NCI-H226 (cell line): ENCODE measurements at regions not wholly inside any gene's neighbourhood (a gene's known extent, or its start where the extent isn't known, plus 50 kb on each side); places are given as distances from the start of the nearest gene placed in this dataset.
"Not testable (repeated sequence)": the region's sequence is repeated elsewhere in the genome, so short reads cannot be mapped to it uniquely, and the experiment has no call there.

Experiments
- DNase-seq: peaks from one replicate; pipeline ENCODE4 v3.0.0-alpha.2; 2015

- no peak for DNase-seq
Measured at GRCh38 chrX:140318296-140318695, 186.6 kb downstream of the SOX3 start.

- DNase-seq = no peak
Measured at GRCh38 chrX:140317462-140317861, 187.4 kb downstream of the SOX3 start.

DNA sequence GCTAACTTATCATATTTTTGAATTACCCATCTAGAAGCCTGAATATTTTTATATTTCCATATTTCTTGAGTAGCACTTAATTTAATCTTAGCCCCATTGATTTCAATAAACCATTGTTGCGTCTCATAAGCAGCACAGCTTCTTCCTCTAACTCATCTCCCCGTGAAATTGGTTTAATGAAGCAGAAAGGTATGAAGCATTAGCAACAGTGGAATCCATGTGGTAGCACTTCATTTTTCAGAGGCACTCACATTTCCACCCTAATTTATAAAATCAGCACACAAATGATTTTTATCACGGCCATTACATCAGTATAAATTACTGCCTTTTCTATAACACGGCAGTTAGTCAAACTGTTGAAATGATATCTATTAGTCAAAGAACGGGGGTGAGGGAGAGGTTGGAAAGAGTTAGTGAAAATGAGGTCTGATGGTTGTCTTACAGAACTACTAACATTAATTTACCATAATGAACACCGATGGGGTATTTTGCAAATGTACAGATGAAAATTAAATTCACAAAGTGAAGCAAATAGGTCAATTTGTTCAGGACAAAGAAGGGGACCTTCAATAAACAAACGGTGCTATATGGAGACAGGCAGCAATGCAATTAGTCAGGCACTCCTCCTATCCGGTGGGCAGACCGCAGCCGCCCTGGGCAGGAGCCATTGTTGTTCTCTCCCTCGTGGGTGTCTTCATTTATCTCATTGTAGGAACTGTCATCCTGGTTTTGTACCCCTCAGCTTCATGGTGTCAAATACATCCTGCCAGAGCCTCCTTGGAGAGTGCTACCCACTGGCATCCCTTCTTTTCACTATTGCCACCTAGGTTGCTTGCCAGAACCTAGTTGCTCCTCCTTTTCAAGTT is 205.7 kb downstream of the SOX3 start:
- no peak for DNase-seq

DNA sequence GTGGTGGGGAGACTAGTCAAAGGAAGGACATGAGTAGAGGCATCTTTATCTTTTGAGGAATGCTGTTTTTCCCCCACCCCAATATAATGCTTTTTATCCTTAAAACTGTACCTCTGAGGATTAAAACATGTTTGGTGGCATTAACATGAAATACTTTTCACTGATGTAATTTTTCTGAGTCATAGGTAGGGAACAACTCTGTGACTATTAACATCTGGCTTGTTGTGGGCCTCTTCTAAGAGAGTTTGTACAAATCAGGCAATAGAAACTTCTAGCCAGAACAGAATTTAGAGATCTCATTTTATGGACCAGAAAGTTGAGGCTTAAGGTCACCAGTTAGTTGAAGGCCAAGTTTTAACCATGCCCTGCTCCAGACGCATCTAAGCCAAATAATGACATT is 207.6 kb downstream of the SOX3 start:
- DNase-seq = no peak

GRCh38 chrX:140292961-140293360 is 211.9 kb downstream of the SOX3 start:
- DNase-seq = no peak

- no peak for DNase-seq
Measured at GRCh38 chrX:140292188-140292587, 212.7 kb downstream of the SOX3 start.

- peak; percentile 42 for DNase-seq
Measured at GRCh38 chrX:140274811-140275525, 229.9 kb downstream of the SOX3 start.

DNA sequence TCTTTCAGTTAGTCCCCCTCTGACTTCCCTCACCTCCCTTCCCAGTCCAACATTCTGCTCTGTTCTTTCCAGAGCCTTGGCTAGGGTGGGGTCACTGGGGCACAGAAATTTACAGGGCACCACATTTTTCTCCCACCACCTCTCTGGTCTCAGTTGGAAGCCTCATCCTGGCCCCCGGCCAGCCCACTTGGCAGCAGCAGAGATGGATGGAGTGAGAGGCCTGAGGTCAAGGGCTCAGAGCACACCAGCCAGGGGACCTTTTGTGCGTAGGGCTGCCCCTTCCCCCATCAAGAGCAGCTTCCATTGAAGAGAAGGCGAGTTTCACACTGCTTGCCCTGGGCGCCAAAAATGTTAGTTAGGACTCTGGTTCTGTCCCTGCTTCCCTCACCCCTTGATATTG is 230.9 kb downstream of the SOX3 start:
- no peak for DNase-seq

- no peak for DNase-seq
Measured at GRCh38 chrX:140250391-140250790, 254.5 kb downstream of the SOX3 start.

GRCh38 chrX:140249088-140249487 is 255.8 kb downstream of the SOX3 start:
- DNase-seq = no peak

- DNase-seq = no peak
Measured at GRCh38 chrX:140229191-140229590, 263.9 kb upstream of the CXorf66 start.

DNA sequence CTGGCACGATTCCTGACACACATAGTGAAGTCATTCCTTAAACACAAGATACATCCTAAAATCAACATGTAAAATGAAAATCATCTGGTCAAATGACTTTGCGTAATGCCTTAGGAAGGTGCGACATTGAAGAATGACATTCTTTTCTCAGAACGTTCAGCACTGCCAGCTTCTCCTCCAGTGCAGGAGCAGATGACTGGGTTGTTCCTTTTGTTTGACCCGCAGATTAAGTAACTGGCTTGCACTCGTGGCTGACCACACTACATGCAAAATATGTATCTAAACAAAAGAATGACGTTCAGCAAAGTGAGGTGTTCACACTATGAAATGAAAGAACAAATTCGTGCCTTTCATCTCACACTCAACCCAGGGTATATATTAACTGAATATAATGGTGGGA is 260.7 kb upstream of the CXorf66 start:
- not testable (repeated sequence) for DNase-seq

- DNase-seq = not testable (repeated sequence)
Measured at GRCh38 chrX:140215894-140216293, 250.6 kb upstream of the CXorf66 start.

- not testable (repeated sequence) for DNase-seq
Measured at GRCh38 chrX:140214518-140214917, 249.2 kb upstream of the CXorf66 start.

- DNase-seq = no peak
Measured at GRCh38 chrX:140206657-140207056, 241.3 kb upstream of the CXorf66 start.

- no peak for DNase-seq
Measured at GRCh38 chrX:140190441-140191108, 225.3 kb upstream of the CXorf66 start.

GRCh38 chrX:140180585-140180984 is 215.3 kb upstream of the CXorf66 start:
- peak; percentile 81 for DNase-seq

- DNase-seq = no peak
Measured at GRCh38 chrX:140177821-140178220, 212.5 kb upstream of the CXorf66 start.

DNA sequence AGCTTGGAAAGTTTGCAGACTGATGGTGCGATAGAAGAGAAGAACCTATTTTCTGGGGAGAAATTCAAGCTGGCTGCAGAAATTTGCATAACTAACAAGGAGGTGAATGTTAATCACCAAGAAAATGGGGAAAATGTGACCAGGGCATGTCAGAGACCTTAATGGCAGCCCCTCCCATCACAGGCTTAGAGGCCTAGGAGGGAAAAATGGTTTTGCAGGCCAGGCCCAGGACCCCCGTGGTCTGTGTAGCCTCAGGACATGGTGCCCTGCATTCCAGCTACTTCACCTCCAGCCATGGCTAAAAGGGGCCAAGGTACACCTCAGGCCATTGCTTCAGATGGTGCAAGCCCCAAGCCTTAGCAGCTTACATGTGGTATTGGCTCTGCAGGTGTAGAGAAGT is 207.1 kb upstream of the CXorf66 start:
- no peak for DNase-seq

GRCh38 chrX:140167551-140167950 is 202.2 kb upstream of the CXorf66 start:
- DNase-seq = no peak

DNA sequence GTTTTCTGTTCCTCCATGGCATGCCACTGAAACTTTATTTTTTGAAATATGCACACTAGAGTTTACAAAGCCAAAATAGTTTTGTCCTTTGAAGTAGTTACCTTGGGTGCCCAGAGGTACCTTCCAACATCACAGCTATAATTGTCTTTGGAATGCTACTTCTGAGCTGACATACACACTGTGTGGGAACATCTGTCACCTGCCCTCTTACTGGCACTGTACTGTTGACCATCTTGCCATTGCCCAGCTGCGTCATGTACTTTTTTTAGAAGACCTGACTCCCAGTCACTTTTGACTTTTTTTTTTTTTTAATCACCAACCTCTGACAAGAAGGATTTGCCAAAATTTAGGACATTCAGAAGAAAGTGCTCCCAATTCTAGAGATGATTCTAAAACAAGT is 200.5 kb upstream of the CXorf66 start:
- DNase-seq = no peak

DNA sequence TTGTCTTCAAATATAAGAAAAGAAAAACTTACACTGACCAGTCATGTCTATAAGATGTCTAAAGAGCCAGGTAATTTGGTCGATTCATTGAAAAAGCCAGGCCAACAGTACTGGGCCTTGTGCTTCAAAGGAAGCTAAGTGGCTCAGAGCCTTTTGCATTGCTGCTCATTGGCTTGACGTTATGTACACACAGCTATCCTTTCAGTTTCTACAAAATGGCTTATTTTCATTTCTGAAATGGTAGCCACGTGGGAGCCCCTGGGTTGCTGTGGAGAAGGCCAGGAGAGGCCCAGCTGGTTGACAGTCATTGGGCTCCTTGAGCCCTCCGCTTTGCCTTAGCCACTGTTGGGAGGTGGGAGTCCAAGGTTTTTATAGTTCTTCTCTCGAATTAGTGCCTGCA is 199.1 kb upstream of the CXorf66 start:
- DNase-seq = no peak

GRCh38 chrX:140163371-140164159 is 198.2 kb upstream of the CXorf66 start:
- no peak for DNase-seq
